NT2/D1 (cell line): ENCODE measurements at regions not wholly inside any gene's neighbourhood (a gene's known extent, or its start where the extent isn't known, plus 50 kb on each side); places are given as distances from the start of the nearest gene placed in this dataset.

ENCODE experiments used
- SUZ12 ChIP-seq: IDR thresholded peaks from 2 replicates; pipeline ENCODE4 v1.6.1; 2011; ENCODE audit not compliant: insufficient read length, insufficient read depth; ENCODE audit errors: extremely low read depth
- ZNF274 ChIP-seq: IDR thresholded peaks from 2 replicates; pipeline ENCODE4 v1.6.1; 2011; ENCODE audit warnings: mild to moderate bottlenecking, low read depth, low read length

GRCh38 chrX:68940601-68941000 lies 111.8 kb downstream of the EFNB1 start:
- no peak for TF ChIP-seq ZNF274
- no peak for TF ChIP-seq SUZ12
